Gastrocnemius medialis (tissue), 4 donors: ENCODE measurements at regions not wholly inside any gene's neighbourhood (a gene's known extent, or its start where the extent isn't known, plus 50 kb on each side); places are given as distances from the start of the nearest gene placed in this dataset.

Source experiments
- ATAC-seq, 2 donors: fragments of 150-250 bp; one replicate each; pipeline ENCODE4 v1.9.1; 2016
- DNase-seq, 2 donors: peaks; one replicate each; pipeline ENCODE4 v3.0.0-alpha.2; 2019
- H3K27ac ChIP-seq, 4 donors: fragments of 200-600 bp; sonication (generic); 1 replicate in 1 of 4; 2 replicates in 3 of 4; pipeline ENCODE4 v1.5.1; 2016 to 2018; ENCODE audit warnings: mild to moderate bottlenecking in 2 of 4, moderate library complexity in 1 of 4
- H3K27me3 ChIP-seq, 3 donors: fragments of 200-600 bp; sonication (generic) in 2 of 3; 1 replicate in 1 of 3; 2 replicates in 2 of 3; pipeline versions ENCODE4 v1.5.1 to v1.6.0; 2016 to 2019; ENCODE audit warnings: mild to moderate bottlenecking in 1 of 3, moderate library complexity in 1 of 3
- H3K36me3 ChIP-seq, 2 donors: fragments of 200-600 bp; sonication (generic) in 1 of 2; one replicate each; pipeline ENCODE4 v1.5.1; 2017 to 2018
- H3K4me1 ChIP-seq, 2 donors: fragments of 200-600 bp; sonication (generic) in 1 of 2; one replicate each; pipeline ENCODE4 v1.5.1; 2016 to 2017; ENCODE audit warnings: mild to moderate bottlenecking in 2 of 2
- H3K4me3 ChIP-seq, 4 donors: fragments of 200-600 bp; sonication (generic) in 3 of 4; 1 replicate in 1 of 4; 2 replicates in 3 of 4; pipeline ENCODE4 v1.5.1; 2016 to 2019; ENCODE audit warnings: mild to moderate bottlenecking in 2 of 4
- H3K9me3 ChIP-seq, 3 donors: fragments of 200-600 bp; sonication (generic) in 2 of 3; 1 replicate in 1 of 3; 2 replicates in 2 of 3; pipeline ENCODE4 v1.5.1; 2016 to 2019
- POLR2A ChIP-seq, 2 donors: fragments of 450-650 bp; IDR thresholded peaks; one replicate each; pipeline ENCODE4 v1.6.1; 2017; ENCODE audit warnings: antibody characterized with exemption in 2 of 2, mild to moderate bottlenecking in 2 of 2, moderate library complexity in 2 of 2
- in situ Hi-C, 4 donors: fragments of 200-750 bp; cut with MboI; loops; one replicate each; pipeline versions ENCODE4 v1.15.0 to v1.8.0; 2017; ENCODE audit warnings: low sequenced_read_pairs in 4 of 4
- intact Hi-C: fragments of 100-400 bp; cut with DNase I; formaldehyde crosslinking; loops from one replicate; pipeline ENCODE4 v1.15.1; 2023; ENCODE audit warnings: low total_unique reads
- TF ChIP-seq, protein P1 (sequence below), 5 experiments: fragments of 450-650 bp in 3 of 5; fragments of 200-600 bp in 2 of 5; sonication (generic) in 2 of 5; IDR thresholded peaks in 4 of 5; conservative IDR thresholded peaks in 1 of 5; 1 replicate in 4 of 5; 2 replicates in 1 of 5; pipeline ENCODE4 v1.5.1; 2016 to 2019; ENCODE audit warnings: antibody characterized with exemption in 5 of 5, mild to moderate bottlenecking in 3 of 5, moderate library complexity in 3 of 5

GRCh38 chr2:172658945-172659344 is 76.7 kb upstream of the RAPGEF4 start:
- no peak for DNase-seq
- Histone ChIP-seq H3K4me1 (no peaks in the 10 kb centered on the region), H3K27ac (no peak overlapping the region), H3K9me3 (no peaks in the 10 kb centered on the region), H3K27me3 (no peaks in the 10 kb centered on the region), H3K36me3 (no peaks in the 10 kb centered on the region), H3K4me3 (no peak overlapping the region)
- in situ Hi-C loops (no loop called here), intact Hi-C loops (no loop called here)
- no peak for ATAC-seq
- TF ChIP-seq POLR2A (IDR thresholded peaks at IDR 0.05) = no peak
- TF ChIP-seq, protein P1, sequence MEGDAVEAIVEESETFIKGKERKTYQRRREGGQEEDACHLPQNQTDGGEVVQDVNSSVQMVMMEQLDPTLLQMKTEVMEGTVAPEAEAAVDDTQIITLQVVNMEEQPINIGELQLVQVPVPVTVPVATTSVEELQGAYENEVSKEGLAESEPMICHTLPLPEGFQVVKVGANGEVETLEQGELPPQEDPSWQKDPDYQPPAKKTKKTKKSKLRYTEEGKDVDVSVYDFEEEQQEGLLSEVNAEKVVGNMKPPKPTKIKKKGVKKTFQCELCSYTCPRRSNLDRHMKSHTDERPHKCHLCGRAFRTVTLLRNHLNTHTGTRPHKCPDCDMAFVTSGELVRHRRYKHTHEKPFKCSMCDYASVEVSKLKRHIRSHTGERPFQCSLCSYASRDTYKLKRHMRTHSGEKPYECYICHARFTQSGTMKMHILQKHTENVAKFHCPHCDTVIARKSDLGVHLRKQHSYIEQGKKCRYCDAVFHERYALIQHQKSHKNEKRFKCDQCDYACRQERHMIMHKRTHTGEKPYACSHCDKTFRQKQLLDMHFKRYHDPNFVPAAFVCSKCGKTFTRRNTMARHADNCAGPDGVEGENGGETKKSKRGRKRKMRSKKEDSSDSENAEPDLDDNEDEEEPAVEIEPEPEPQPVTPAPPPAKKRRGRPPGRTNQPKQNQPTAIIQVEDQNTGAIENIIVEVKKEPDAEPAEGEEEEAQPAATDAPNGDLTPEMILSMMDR (IDR thresholded peaks at IDR 0.05 in 4 of 5, conservative IDR thresholded peaks at IDR 0.05 in 1 of 5) = no peak

GRCh38 chr2:172662099-172662498 is 73.5 kb upstream of the RAPGEF4 start:
- H3K4me3 ChIP-seq = no peak overlapping the region
- no peak for TF ChIP-seq POLR2A (IDR thresholded peaks at IDR 0.05)
- TF ChIP-seq, protein P1 (IDR thresholded peaks at IDR 0.05 in 4 of 5, conservative IDR thresholded peaks at IDR 0.05 in 1 of 5) = no peak
- ATAC-seq = no peak
- DNase-seq = no peak
- in situ Hi-C loops (no loop called here), intact Hi-C loops (no loop called here)
- H3K4me1 ChIP-seq = no peaks in the 10 kb centered on the region
- H3K9me3 ChIP-seq = no peaks in the 10 kb centered on the region
- no peak overlapping the region for H3K27ac ChIP-seq
- no peaks in the 10 kb centered on the region for H3K36me3 ChIP-seq
- no peaks in the 10 kb centered on the region for H3K27me3 ChIP-seq

DNA sequence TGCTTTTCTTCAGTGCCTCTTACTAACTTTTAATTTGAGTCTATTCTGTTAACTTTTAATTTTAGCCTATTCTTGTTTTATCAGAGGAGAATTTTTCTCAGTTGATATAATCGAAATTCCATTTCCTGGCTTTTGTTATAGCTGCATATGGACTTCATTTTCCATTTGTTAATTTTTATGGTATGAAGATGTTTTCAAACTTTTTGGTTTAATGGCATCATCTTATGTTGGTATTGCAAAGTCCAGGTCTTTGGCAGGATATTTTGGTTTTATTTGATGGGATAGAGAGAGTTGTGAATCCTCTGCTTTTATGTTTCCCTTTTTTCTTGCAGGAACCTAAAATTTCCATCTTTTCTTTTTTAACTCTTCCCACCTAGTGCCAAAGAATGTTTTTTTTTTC is 70.9 kb upstream of the RAPGEF4 start:
- H3K27ac ChIP-seq = no peak overlapping the region
- no peaks in the 10 kb centered on the region for H3K36me3 ChIP-seq
- DNase-seq (no peak), ATAC-seq (no peak)
- no peaks in the 10 kb centered on the region for H3K27me3 ChIP-seq
- no peaks in the 10 kb centered on the region for H3K4me1 ChIP-seq
- TF ChIP-seq POLR2A (IDR thresholded peaks at IDR 0.05) = no peak
- TF ChIP-seq, protein P1 (IDR thresholded peaks at IDR 0.05 in 4 of 5, conservative IDR thresholded peaks at IDR 0.05 in 1 of 5) = no peak
- intact Hi-C loops = no loop called here
- H3K4me3 ChIP-seq = no peak overlapping the region
- no peaks in the 10 kb centered on the region for H3K9me3 ChIP-seq
- in situ Hi-C loops = no loop called here

GRCh38 chr2:172667581-172668325 is 67.9 kb upstream of the RAPGEF4 start:
- H3K27ac ChIP-seq = no peak overlapping the region
- DNase-seq = no peak

More at GRCh38 chr2:172667581-172668325, 67.9 kb upstream of the RAPGEF4 start:
- ATAC-seq = no peak
- TF ChIP-seq, protein P1 (IDR thresholded peaks at IDR 0.05 in 4 of 5, conservative IDR thresholded peaks at IDR 0.05 in 1 of 5) = no peak
- TF ChIP-seq POLR2A (IDR thresholded peaks at IDR 0.05) = no peak
- in situ Hi-C loops = no loop called here
- Histone ChIP-seq H3K9me3 (no peaks in the 10 kb centered on the region), H3K36me3 (no peaks in the 10 kb centered on the region), H3K4me1 (no peaks in the 10 kb centered on the region), H3K27me3 (no peaks in the 10 kb centered on the region), H3K4me3 (no peak overlapping the region)
- intact Hi-C loops = no loop called here
